GM18951 (cell line): ENCODE measurements at regions not wholly inside any gene's neighbourhood (a gene's known extent, or its start where the extent isn't known, plus 50 kb on each side); places are given as distances from the start of the nearest gene placed in this dataset.

Source experiments
- POLR2A ChIP-seq: IDR thresholded peaks from 4 replicates; pipeline ENCODE4 v1.6.1; 2011; ENCODE audit warnings: mild to moderate bottlenecking; ENCODE audit not compliant: insufficient read length, insufficient read depth; ENCODE audit errors: extremely low read depth
- in situ Hi-C: fragments of 300-500 bp; cut with MboI; formaldehyde crosslinking; loops from one replicate; pipeline ENCODE4 v1.12.0; 2022; ENCODE audit warnings: low sequenced_read_pairs, mixed read lengths, inconsistent platforms; ENCODE audit not compliant: unreplicated experiment

GRCh38 chr7:35581605-35582210 lies 113.2 kb downstream of the HERPUD2 start:
- in situ Hi-C loops, result no loop called here

GRCh38 chr7:35576031-35576573 lies 118.8 kb downstream of the HERPUD2 start:
- TF ChIP-seq POLR2A, result no peak
- in situ Hi-C loops, result no loop called here

More at GRCh38 chr7:35581605-35582210, 113.2 kb downstream of the HERPUD2 start:
- no peak for TF ChIP-seq POLR2A

GRCh38 chr7:35571611-35572240 lies 123.2 kb downstream of the HERPUD2 start:
- no peak for TF ChIP-seq POLR2A
- in situ Hi-C loops, result no loop called here

GRCh38 chr7:35570937-35571336 lies 124.0 kb downstream of the HERPUD2 start:
- TF ChIP-seq POLR2A, result no peak
- in situ Hi-C loops, result no loop called here

GRCh38 chr7:35565927-35566326 lies 129.0 kb downstream of the HERPUD2 start:
- no peak for TF ChIP-seq POLR2A
- in situ Hi-C loops, result no loop called here

- in situ Hi-C loops, result no loop called here
- TF ChIP-seq POLR2A, result no peak
Measured at GRCh38 chr7:35558841-35559240, 136.1 kb downstream of the HERPUD2 start.

GRCh38 chr7:35556515-35557471 lies 138.1 kb downstream of the HERPUD2 start:
- TF ChIP-seq POLR2A, result no peak
- in situ Hi-C loops, result no loop called here

- TF ChIP-seq POLR2A, result no peak
- in situ Hi-C loops, result no loop called here
Measured at GRCh38 chr7:35555934-35556333, 139.0 kb downstream of the HERPUD2 start.

GRCh38 chr7:35555386-35555785 lies 139.5 kb downstream of the HERPUD2 start:
- in situ Hi-C loops, result no loop called here
- TF ChIP-seq POLR2A, result no peak

GRCh38 chr7:35553519-35553918 lies 141.4 kb downstream of the HERPUD2 start:
- TF ChIP-seq POLR2A, result no peak
- in situ Hi-C loops, result no loop called here

- no peak for TF ChIP-seq POLR2A
- in situ Hi-C loops, result no loop called here
Measured at GRCh38 chr7:35552691-35553090, 142.2 kb downstream of the HERPUD2 start.

GRCh38 chr7:35551321-35552081 lies 143.4 kb downstream of the HERPUD2 start:
- TF ChIP-seq POLR2A, result no peak
- in situ Hi-C loops, result no loop called here
